ENCODE measurements at regions not wholly inside any gene's neighbourhood (a gene's known extent, or its start where the extent isn't known, plus 50 kb on each side); places are given as distances from the start of the nearest gene placed in this dataset.

- H3K4me1 ChIP-seq (ENCODE audit: control insufficient read depth, insufficient read depth, low read depth, low read length), result no peaks in the 10 kb centered on the region
- H2BK12ac ChIP-seq (ENCODE audit: low read length in 2 of 2), result no peak overlapping the region
- H2AFZ ChIP-seq (ENCODE audit: low read depth, low read length), result no peak overlapping the region
- H3K4me2 ChIP-seq (ENCODE audit: low read length, poor library complexity, severe bottlenecking), result no peak overlapping the region
- H3K18ac ChIP-seq (ENCODE audit: low read depth in 1 of 2, low read length in 2 of 2), result no peak overlapping the region
- H3K9me3 ChIP-seq (ENCODE audit: control insufficient read depth, low read length), result no peaks in the 10 kb centered on the region
- no peak overlapping the region for H2BK120ac ChIP-seq (ENCODE audit: low read depth, low read length)
- H3K4me3 ChIP-seq (ENCODE audit: insufficient read depth in 1 of 2, low read depth in 1 of 2, low read length in 2 of 2), result no peak overlapping the region
- H3K79me1 ChIP-seq (replicated peaks; ENCODE audit: low read length, poor library complexity, severe bottlenecking), result no peaks in the 10 kb centered on the region
- no peak overlapping the region for H3K14ac ChIP-seq (ENCODE audit: low read length in 2 of 2)
- H3K4ac ChIP-seq (ENCODE audit: low read depth in 1 of 2, low read length in 2 of 2), result no peak overlapping the region
- H4K8ac ChIP-seq (ENCODE audit: low read length), result no peak overlapping the region
- peaks cover 0 to 2% of the 10 kb centered on the region in 2 experiments for H3K27me3 ChIP-seq (ENCODE audit: control insufficient read depth in 1 of 2, insufficient read depth in 1 of 2, low read length in 2 of 2)
- H2BK15ac ChIP-seq (ENCODE audit: low read depth, poor library complexity, severe bottlenecking), result no peak overlapping the region
- H3K9ac ChIP-seq (ENCODE audit: low read length), result no peak overlapping the region
- no peak for DNase-seq
- 50% methylated on average over 1 of the region's 1 CpG for WGBS
- H3K23ac ChIP-seq (ENCODE audit: low read length in 2 of 2), result no peak overlapping the region
- H4K91ac ChIP-seq (ENCODE audit: low read length), result no peak overlapping the region
- H3K36me3 ChIP-seq (ENCODE audit: control insufficient read depth in 1 of 2, insufficient read depth in 2 of 2, low read depth in 1 of 2, low read length in 2 of 2), result no peaks in the 10 kb centered on the region
- no peak overlapping the region for H2AK5ac ChIP-seq (ENCODE audit: low read length, severe bottlenecking)
- no peak overlapping the region for H3K27ac ChIP-seq (ENCODE audit: low read length, poor library complexity, severe bottlenecking)
- no peak overlapping the region for H2BK5ac ChIP-seq (ENCODE audit: low read depth, low read length, poor library complexity, severe bottlenecking)
Observed at GRCh38 chr13:53250977-53251376, 222.4 kb downstream of the OLFM4 start.

GRCh38 chr13:53254500-53254899 lies 225.9 kb downstream of the OLFM4 start:
- Histone ChIP-seq H3K27me3 (ENCODE audit: control insufficient read depth in 1 of 2, insufficient read depth in 1 of 2, low read length in 2 of 2) (no peaks in the 10 kb centered on the region), H4K91ac (ENCODE audit: low read length) (no peak overlapping the region), H2BK12ac (ENCODE audit: low read length in 2 of 2) (no peak overlapping the region), H3K79me1 (replicated peaks; ENCODE audit: low read length, poor library complexity, severe bottlenecking) (no peaks in the 10 kb centered on the region), H2BK15ac (ENCODE audit: low read depth, poor library complexity, severe bottlenecking) (no peak overlapping the region), H3K27ac (ENCODE audit: low read length, poor library complexity, severe bottlenecking) (no peak overlapping the region), H2BK5ac (ENCODE audit: low read depth, low read length, poor library complexity, severe bottlenecking) (no peak overlapping the region), H3K23ac (ENCODE audit: low read length in 2 of 2) (no peak overlapping the region), H3K4me1 (ENCODE audit: control insufficient read depth, insufficient read depth, low read depth, low read length) (no peaks in the 10 kb centered on the region), H3K4me3 (ENCODE audit: insufficient read depth in 1 of 2, low read depth in 1 of 2, low read length in 2 of 2) (no peak overlapping the region), H2AFZ (ENCODE audit: low read depth, low read length) (no peak overlapping the region), H3K9ac (ENCODE audit: low read length) (no peak overlapping the region), H3K4me2 (ENCODE audit: low read length, poor library complexity, severe bottlenecking) (no peak overlapping the region), H2AK5ac (ENCODE audit: low read length, severe bottlenecking) (no peak overlapping the region), H3K18ac (ENCODE audit: low read depth in 1 of 2, low read length in 2 of 2) (no peak overlapping the region), H4K8ac (ENCODE audit: low read length) (no peak overlapping the region), H3K9me3 (ENCODE audit: control insufficient read depth, low read length) (no peaks in the 10 kb centered on the region), H3K4ac (ENCODE audit: low read depth in 1 of 2, low read length in 2 of 2) (no peak overlapping the region), H3K14ac (ENCODE audit: low read length in 2 of 2) (no peak overlapping the region), H3K36me3 (ENCODE audit: control insufficient read depth in 1 of 2, insufficient read depth in 2 of 2, low read depth in 1 of 2, low read length in 2 of 2) (no peaks in the 10 kb centered on the region), H2BK120ac (ENCODE audit: low read depth, low read length) (no peak overlapping the region)
- WGBS, result 88% methylated on average over 2 of the region's 4 CpGs
- no peak for DNase-seq

- H3K14ac ChIP-seq (ENCODE audit: low read length in 2 of 2), result no peak overlapping the region
- H3K23ac ChIP-seq (ENCODE audit: low read length in 2 of 2), result no peak overlapping the region
- no peaks in the 10 kb centered on the region for H3K27me3 ChIP-seq (ENCODE audit: control insufficient read depth in 1 of 2, insufficient read depth in 1 of 2, low read length in 2 of 2)
- H3K18ac ChIP-seq (ENCODE audit: low read depth in 1 of 2, low read length in 2 of 2), result no peak overlapping the region
- H3K27ac ChIP-seq (ENCODE audit: low read length, poor library complexity, severe bottlenecking), result no peak overlapping the region
- H2BK120ac ChIP-seq (ENCODE audit: low read depth, low read length), result no peak overlapping the region
- no peak overlapping the region for H4K8ac ChIP-seq (ENCODE audit: low read length)
- H2AK5ac ChIP-seq (ENCODE audit: low read length, severe bottlenecking), result no peak overlapping the region
- H3K9me3 ChIP-seq (ENCODE audit: control insufficient read depth, low read length), result no peaks in the 10 kb centered on the region
- H2BK5ac ChIP-seq (ENCODE audit: low read depth, low read length, poor library complexity, severe bottlenecking), result no peak overlapping the region
- no peak overlapping the region for H3K4me3 ChIP-seq (ENCODE audit: insufficient read depth in 1 of 2, low read depth in 1 of 2, low read length in 2 of 2)
- no peak overlapping the region for H2AFZ ChIP-seq (ENCODE audit: low read depth, low read length)
- no peak overlapping the region for H3K4me2 ChIP-seq (ENCODE audit: low read length, poor library complexity, severe bottlenecking)
- no peak overlapping the region for H4K91ac ChIP-seq (ENCODE audit: low read length)
- no peak for DNase-seq
- no peak overlapping the region for H2BK12ac ChIP-seq (ENCODE audit: low read length in 2 of 2)
- H3K4ac ChIP-seq (ENCODE audit: low read depth in 1 of 2, low read length in 2 of 2), result no peak overlapping the region
- no peaks in the 10 kb centered on the region for H3K36me3 ChIP-seq (ENCODE audit: control insufficient read depth in 1 of 2, insufficient read depth in 2 of 2, low read depth in 1 of 2, low read length in 2 of 2)
- H3K4me1 ChIP-seq (ENCODE audit: control insufficient read depth, insufficient read depth, low read depth, low read length), result no peaks in the 10 kb centered on the region
- H2BK15ac ChIP-seq (ENCODE audit: low read depth, poor library complexity, severe bottlenecking), result no peak overlapping the region
- WGBS, result 90% methylated on average over 4 of the region's 5 CpGs
- no peak overlapping the region for H3K9ac ChIP-seq (ENCODE audit: low read length)
- H3K79me1 ChIP-seq (replicated peaks; ENCODE audit: low read length, poor library complexity, severe bottlenecking), result no peaks in the 10 kb centered on the region
Observed at GRCh38 chr13:53255795-53256194, 227.2 kb downstream of the OLFM4 start.

GRCh38 chr13:53260594-53260993 lies 232.0 kb downstream of the OLFM4 start:
- H2AK5ac ChIP-seq (ENCODE audit: low read length, severe bottlenecking), result no peak overlapping the region
- no peak overlapping the region for H3K27ac ChIP-seq (ENCODE audit: low read length, poor library complexity, severe bottlenecking)
- no peak overlapping the region for H3K4me3 ChIP-seq (ENCODE audit: insufficient read depth in 1 of 2, low read depth in 1 of 2, low read length in 2 of 2)
- no peak overlapping the region for H2BK12ac ChIP-seq (ENCODE audit: low read length in 2 of 2)
- no peak overlapping the region for H3K9ac ChIP-seq (ENCODE audit: low read length)
- H4K8ac ChIP-seq (ENCODE audit: low read length), result no peak overlapping the region
- H3K79me1 ChIP-seq (replicated peaks; ENCODE audit: low read length, poor library complexity, severe bottlenecking), result no peaks in the 10 kb centered on the region
- 81% methylated on average over 4 of the region's 8 CpGs for WGBS
- H3K4ac ChIP-seq (ENCODE audit: low read depth in 1 of 2, low read length in 2 of 2), result no peak overlapping the region
- no peak overlapping the region for H3K14ac ChIP-seq (ENCODE audit: low read length in 2 of 2)
- H2BK120ac ChIP-seq (ENCODE audit: low read depth, low read length), result no peak overlapping the region
- H3K18ac ChIP-seq (ENCODE audit: low read depth in 1 of 2, low read length in 2 of 2), result no peak overlapping the region
- no peak for DNase-seq
- H2AFZ ChIP-seq (ENCODE audit: low read depth, low read length), result no peak overlapping the region
- no peaks in the 10 kb centered on the region for H3K27me3 ChIP-seq (ENCODE audit: control insufficient read depth in 1 of 2, insufficient read depth in 1 of 2, low read length in 2 of 2)
- no peak overlapping the region for H2BK5ac ChIP-seq (ENCODE audit: low read depth, low read length, poor library complexity, severe bottlenecking)
- no peak overlapping the region for H3K23ac ChIP-seq (ENCODE audit: low read length in 2 of 2)
- H3K4me1 ChIP-seq (ENCODE audit: control insufficient read depth, insufficient read depth, low read depth, low read length), result no peaks in the 10 kb centered on the region
- H2BK15ac ChIP-seq (ENCODE audit: low read depth, poor library complexity, severe bottlenecking), result no peak overlapping the region
- H3K4me2 ChIP-seq (ENCODE audit: low read length, poor library complexity, severe bottlenecking), result no peak overlapping the region
- H3K9me3 ChIP-seq (ENCODE audit: control insufficient read depth, low read length), result no peaks in the 10 kb centered on the region
- H4K91ac ChIP-seq (ENCODE audit: low read length), result no peak overlapping the region
- H3K36me3 ChIP-seq (ENCODE audit: control insufficient read depth in 1 of 2, insufficient read depth in 2 of 2, low read depth in 1 of 2, low read length in 2 of 2), result no peaks in the 10 kb centered on the region

Data from mesenchymal stem cell (in vitro differentiated cells and primary cell).